Activated T-cell treated with anti-CD3 and anti-CD28 coated beads, Interleukin-2, amount 50 U/mL, for 72 hours (primary cell): ENCODE measurements at regions not wholly inside any gene's neighbourhood (a gene's known extent, or its start where the extent isn't known, plus 50 kb on each side); places are given as distances from the start of the nearest gene placed in this dataset.

Experiments used
- ATAC-seq, 2 donors: fragments of 150-1000 bp; cut with Tn5 transposase; replicated peaks in 1 of 2; 2 replicates each; pipeline ENCODE4 v1.10.0; 2021; ENCODE audit warnings: moderate library complexity in 2 of 2, mild to moderate bottlenecking in 1 of 2
- DNase-seq, 2 donors: peaks; one replicate each; pipeline ENCODE4 v3.0.0; 2021 to 2022; ENCODE audit warnings: mixed read lengths in 1 of 2
- H3K27ac Mint-ChIP-seq: one replicate; pipeline ENCODE4 v1.8.0; 2022; ENCODE audit warnings: mild to moderate bottlenecking, moderate library complexity, mixed read lengths
- H3K27me3 Mint-ChIP-seq: one replicate; pipeline ENCODE4 v1.8.0; 2022; ENCODE audit warnings: low read depth, mixed read lengths
- H3K36me3 Mint-ChIP-seq, 2 donors: one replicate each; pipeline ENCODE4 v1.8.0; 2022; ENCODE audit warnings: mixed read lengths in 2 of 2, mild to moderate bottlenecking in 1 of 2; ENCODE audit not compliant: insufficient read depth in 2 of 2
- H3K4me1 Mint-ChIP-seq: one replicate; pipeline ENCODE4 v1.8.0; 2022; ENCODE audit warnings: low read depth, mixed read lengths
- H3K4me3 Mint-ChIP-seq, 2 donors: one replicate each; pipeline ENCODE4 v1.8.0; 2022; ENCODE audit warnings: mild to moderate bottlenecking in 2 of 2, mixed read lengths in 2 of 2, moderate library complexity in 2 of 2
- H3K9me3 Mint-ChIP-seq, 2 donors: one replicate each; pipeline ENCODE4 v1.8.0; 2022; ENCODE audit warnings: mixed read lengths in 2 of 2

GRCh38 chr1:94636624-94637023, 95.1 kb upstream of the F3 start:
- Mint-ChIP-seq H3K27me3 (peaks cover 7% of the 10 kb centered on the region), H3K36me3 (no peaks in the 10 kb centered on the region), H3K4me1 (no peaks in the 10 kb centered on the region), H3K4me3 (no peak overlapping the region), H3K27ac (no peak overlapping the region), H3K9me3 (peaks cover 0 to 2% of the 10 kb centered on the region in 2 donors)
- no peak for ATAC-seq
- DNase-seq, result no peak

DNA sequence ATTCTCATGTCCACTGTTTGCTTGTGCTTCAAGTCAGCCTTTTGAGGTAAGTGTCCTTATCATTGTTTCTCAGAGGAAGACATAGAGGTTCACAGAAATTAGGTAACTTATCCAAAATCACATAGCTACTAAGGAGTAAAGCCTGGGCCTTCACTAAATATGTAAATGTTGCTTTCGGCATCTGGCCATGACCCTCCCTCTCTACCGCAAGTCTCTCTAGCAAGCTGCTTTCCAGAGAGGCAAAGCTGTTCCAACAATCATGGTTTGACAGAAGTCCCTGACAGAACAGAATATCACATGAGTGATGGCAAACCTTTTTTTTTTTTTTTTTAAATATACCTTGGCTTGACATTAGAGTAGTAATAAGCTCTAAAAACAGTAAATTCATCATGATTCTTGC, 94.5 kb upstream of the F3 start:
- H3K27ac Mint-ChIP-seq, result no peak overlapping the region
- no peak overlapping the region for H3K4me3 Mint-ChIP-seq
- no peaks in the 10 kb centered on the region for H3K4me1 Mint-ChIP-seq
- H3K9me3 Mint-ChIP-seq, result peaks cover 0 to 2% of the 10 kb centered on the region in 2 donors
- peaks cover 7% of the 10 kb centered on the region for H3K27me3 Mint-ChIP-seq
- DNase-seq, result no peak
- no peaks in the 10 kb centered on the region for H3K36me3 Mint-ChIP-seq
- no peak for ATAC-seq

DNA sequence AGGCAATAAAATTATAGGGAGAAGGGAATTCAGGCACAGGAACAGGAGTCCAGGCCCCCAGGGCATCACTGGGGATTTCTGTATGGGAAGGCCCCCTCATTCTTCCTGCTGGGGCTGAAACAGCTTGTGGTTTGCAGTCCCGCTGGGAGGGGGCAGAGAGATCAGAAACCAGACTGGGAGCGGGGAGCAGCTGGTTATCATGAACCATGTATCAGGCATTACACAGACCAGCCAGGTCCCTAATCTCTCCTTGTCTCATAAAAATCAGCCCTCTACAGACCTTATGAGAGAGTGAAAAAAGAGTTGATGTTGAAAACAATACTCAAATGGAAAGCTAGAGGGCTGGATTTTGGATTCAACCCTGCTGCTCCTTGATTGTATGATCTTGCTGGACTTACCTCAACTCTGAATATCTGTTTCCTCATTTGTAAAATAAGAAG, 93.4 kb upstream of the F3 start:
- no peak for DNase-seq
- Mint-ChIP-seq H3K36me3 (no peaks in the 10 kb centered on the region), H3K9me3 (peaks cover 0 to 2% of the 10 kb centered on the region in 2 donors), H3K27ac (no peak overlapping the region), H3K27me3 (peaks cover 7% of the 10 kb centered on the region), H3K4me1 (no peaks in the 10 kb centered on the region), H3K4me3 (no peak overlapping the region)
- ATAC-seq, result no peak

- DNase-seq, result no peak
- Mint-ChIP-seq H3K36me3 (no peaks in the 10 kb centered on the region), H3K4me3 (no peak overlapping the region), H3K27me3 (peaks cover 7% of the 10 kb centered on the region), H3K27ac (no peak overlapping the region), H3K9me3 (peaks cover 0 to 2% of the 10 kb centered on the region in 2 donors), H3K4me1 (no peaks in the 10 kb centered on the region)
- no peak for ATAC-seq
These were observed 91.5 kb upstream of the F3 start for GRCh38 chr1:94633051-94633450.

- H3K4me1 Mint-ChIP-seq, result no peaks in the 10 kb centered on the region
- H3K27me3 Mint-ChIP-seq, result peaks cover 14% of the 10 kb centered on the region
- no peaks in the 10 kb centered on the region for H3K36me3 Mint-ChIP-seq
- H3K27ac Mint-ChIP-seq, result no peak overlapping the region
- ATAC-seq (no peak), DNase-seq (no peak)
- no peak overlapping the region for H3K4me3 Mint-ChIP-seq
- H3K9me3 Mint-ChIP-seq, result peaks cover 0 to 2% of the 10 kb centered on the region in 2 donors
These were observed 88.0 kb upstream of the F3 start for GRCh38 chr1:94629259-94630181.

DNA sequence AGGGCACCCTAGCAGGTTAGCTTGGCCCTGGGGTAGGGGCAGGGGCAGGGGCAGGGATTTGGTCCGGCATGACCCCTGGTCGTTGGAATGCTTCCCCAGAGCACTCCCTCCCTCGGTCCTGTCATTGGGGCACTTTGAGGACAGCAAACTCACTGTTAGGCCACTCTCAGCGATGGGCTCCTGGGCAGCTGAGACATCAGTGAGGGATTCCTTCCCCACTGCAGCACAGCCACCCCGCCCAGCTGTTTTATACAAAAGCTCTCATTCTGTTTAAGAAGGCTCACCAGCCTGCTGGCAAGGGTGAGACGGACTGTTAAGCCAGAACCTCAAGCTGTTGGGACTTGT, 86.9 kb upstream of the F3 start:
- ATAC-seq, result no peak
- no peaks in the 10 kb centered on the region for H3K4me1 Mint-ChIP-seq
- peaks cover 14% of the 10 kb centered on the region for H3K27me3 Mint-ChIP-seq
- no peak overlapping the region for H3K27ac Mint-ChIP-seq
- no peak overlapping the region for H3K4me3 Mint-ChIP-seq
- H3K9me3 Mint-ChIP-seq, result peaks cover 0 to 2% of the 10 kb centered on the region in 2 donors
- no peaks in the 10 kb centered on the region for H3K36me3 Mint-ChIP-seq
- no peak for DNase-seq

- Mint-ChIP-seq H3K4me3 (no peak overlapping the region), H3K27ac (no peak overlapping the region), H3K27me3 (peaks cover 10% of the 10 kb centered on the region), H3K9me3 (peaks cover 0 to under 1% of the 10 kb centered on the region in 2 donors), H3K36me3 (no peaks in the 10 kb centered on the region), H3K4me1 (no peaks in the 10 kb centered on the region)
- DNase-seq (no peak), ATAC-seq (no peak)
These were observed 86.4 kb upstream of the F3 start for GRCh38 chr1:94627771-94628498.

DNA sequence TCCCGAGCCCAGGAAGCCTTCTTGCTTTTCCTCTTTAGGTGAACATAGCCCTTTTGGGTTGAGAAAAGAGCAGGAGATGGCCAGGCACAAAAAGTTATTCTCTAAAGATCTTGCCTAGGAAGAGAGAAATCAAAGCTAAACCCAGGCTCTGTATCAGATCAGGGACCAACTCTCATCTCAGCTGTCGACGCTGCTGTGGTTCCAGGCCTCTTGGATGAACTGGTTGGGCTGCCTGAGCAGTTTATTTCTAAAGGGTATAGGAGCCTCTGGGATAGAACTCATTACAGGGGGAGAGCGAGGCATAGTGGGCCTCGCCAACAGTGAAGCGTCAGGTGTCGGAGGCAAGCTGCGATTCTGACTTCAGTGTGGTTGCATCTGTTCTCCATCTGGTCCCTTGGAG, 82.6 kb upstream of the F3 start:
- DNase-seq (no peak), ATAC-seq (no peak)
- Mint-ChIP-seq H3K4me1 (no peaks in the 10 kb centered on the region), H3K27ac (no peak overlapping the region), H3K36me3 (no peaks in the 10 kb centered on the region), H3K27me3 (peaks cover 7% of the 10 kb centered on the region), H3K4me3 (no peak overlapping the region), H3K9me3 (no peaks in the 10 kb centered on the region)

DNA sequence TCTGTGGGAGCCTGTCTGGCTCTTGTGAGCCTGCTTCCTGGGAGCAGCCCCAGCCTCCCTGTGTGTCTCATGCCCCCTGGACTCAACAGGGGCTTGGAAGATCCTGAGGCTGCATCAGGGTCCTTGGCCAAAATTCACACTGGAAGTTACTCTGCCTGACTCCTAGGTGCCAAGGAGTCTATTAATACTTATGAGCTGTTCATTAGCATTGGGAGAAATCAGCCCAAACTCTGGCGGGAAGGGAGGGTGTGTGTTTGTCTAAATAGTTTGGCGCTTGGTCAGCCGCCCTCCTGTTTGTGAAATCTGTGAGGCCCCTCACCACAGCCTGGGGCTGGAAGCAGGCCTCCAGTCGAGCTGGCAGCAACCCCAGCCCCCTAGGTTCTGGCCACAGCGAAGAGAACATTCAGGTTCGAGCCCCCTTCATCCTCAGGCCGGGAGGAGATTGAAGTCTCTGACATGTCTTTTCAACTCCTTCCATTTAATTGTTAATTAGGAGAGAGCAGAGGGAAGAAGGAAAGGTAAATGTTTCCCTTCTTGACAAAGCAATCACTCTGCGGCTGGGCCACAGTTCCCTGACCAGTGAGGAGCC, 82.1 kb upstream of the F3 start:
- no peaks in the 10 kb centered on the region for H3K36me3 Mint-ChIP-seq
- no peak overlapping the region for H3K4me3 Mint-ChIP-seq
- DNase-seq (no peak), ATAC-seq (no peak)
- H3K27me3 Mint-ChIP-seq, result peaks cover 7% of the 10 kb centered on the region
- no peaks in the 10 kb centered on the region for H3K9me3 Mint-ChIP-seq
- no peak overlapping the region for H3K27ac Mint-ChIP-seq
- H3K4me1 Mint-ChIP-seq, result no peaks in the 10 kb centered on the region

GRCh38 chr1:94622757-94623156, 81.2 kb upstream of the F3 start:
- no peak for ATAC-seq
- Mint-ChIP-seq H3K27ac (no peak overlapping the region), H3K4me3 (no peak overlapping the region), H3K9me3 (peaks cover 0 to 7% of the 10 kb centered on the region in 2 donors), H3K27me3 (peaks cover 6% of the 10 kb centered on the region), H3K36me3 (no peaks in the 10 kb centered on the region), H3K4me1 (no peaks in the 10 kb centered on the region)
- DNase-seq, result no peak

GRCh38 chr1:94621802-94622201, 80.2 kb upstream of the F3 start:
- no peak overlapping the region for H3K4me3 Mint-ChIP-seq
- H3K36me3 Mint-ChIP-seq, result no peaks in the 10 kb centered on the region
- no peak for ATAC-seq
- H3K27ac Mint-ChIP-seq, result no peak overlapping the region
- H3K4me1 Mint-ChIP-seq, result no peaks in the 10 kb centered on the region
- peaks cover 0 to 7% of the 10 kb centered on the region in 2 donors for H3K9me3 Mint-ChIP-seq
- H3K27me3 Mint-ChIP-seq, result no peaks in the 10 kb centered on the region
- DNase-seq, result no peak

- peaks cover 3% of the 10 kb centered on the region for H3K27me3 Mint-ChIP-seq
- no peak overlapping the region for H3K4me3 Mint-ChIP-seq
- H3K36me3 Mint-ChIP-seq, result no peaks in the 10 kb centered on the region
- H3K27ac Mint-ChIP-seq, result no peak overlapping the region
- DNase-seq, result no peak
- peaks cover 0 to 7% of the 10 kb centered on the region in 2 donors for H3K9me3 Mint-ChIP-seq
- no peaks in the 10 kb centered on the region for H3K4me1 Mint-ChIP-seq
- ATAC-seq, result no peak
These were observed 79.8 kb upstream of the F3 start for GRCh38 chr1:94621395-94621794.

- no peaks in the 10 kb centered on the region for H3K4me1 Mint-ChIP-seq
- no peaks in the 10 kb centered on the region for H3K36me3 Mint-ChIP-seq
These were observed 78.9 kb upstream of the F3 start for GRCh38 chr1:94620345-94621031.

More at GRCh38 chr1:94620345-94621031, 78.9 kb upstream of the F3 start:
- peaks cover 0 to 7% of the 10 kb centered on the region in 2 donors for H3K9me3 Mint-ChIP-seq
- no peak for ATAC-seq
- H3K27me3 Mint-ChIP-seq, result peaks cover 12% of the 10 kb centered on the region
- no peak for DNase-seq
- H3K4me3 Mint-ChIP-seq, result no peak overlapping the region
- H3K27ac Mint-ChIP-seq, result no peak overlapping the region
